ENCODE measurements at regions not wholly inside any gene's neighbourhood (a gene's known extent, or its start where the extent isn't known, plus 50 kb on each side); places are given as distances from the start of the nearest gene placed in this dataset.

DNA sequence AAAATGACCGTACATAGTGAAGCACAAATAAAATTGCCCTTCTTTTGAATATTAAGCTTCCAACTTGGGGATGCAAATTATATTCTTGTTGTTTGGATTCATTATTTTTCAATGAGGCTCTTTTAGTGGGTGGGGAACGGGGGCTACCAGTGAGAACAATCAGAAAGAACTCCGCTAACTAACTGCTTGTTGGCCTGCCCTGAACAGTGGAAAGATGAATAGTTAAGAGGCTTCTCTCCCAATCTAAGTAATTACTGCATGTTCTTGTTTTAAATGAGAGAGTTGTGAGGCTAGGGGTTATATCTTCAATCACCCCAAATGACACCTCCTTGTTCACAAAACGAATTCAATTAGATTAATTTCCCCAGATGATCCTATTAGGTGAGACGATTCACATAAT, 322.0 kb downstream of the FAT3 start:
- TF ChIP-seq, protein P1, sequence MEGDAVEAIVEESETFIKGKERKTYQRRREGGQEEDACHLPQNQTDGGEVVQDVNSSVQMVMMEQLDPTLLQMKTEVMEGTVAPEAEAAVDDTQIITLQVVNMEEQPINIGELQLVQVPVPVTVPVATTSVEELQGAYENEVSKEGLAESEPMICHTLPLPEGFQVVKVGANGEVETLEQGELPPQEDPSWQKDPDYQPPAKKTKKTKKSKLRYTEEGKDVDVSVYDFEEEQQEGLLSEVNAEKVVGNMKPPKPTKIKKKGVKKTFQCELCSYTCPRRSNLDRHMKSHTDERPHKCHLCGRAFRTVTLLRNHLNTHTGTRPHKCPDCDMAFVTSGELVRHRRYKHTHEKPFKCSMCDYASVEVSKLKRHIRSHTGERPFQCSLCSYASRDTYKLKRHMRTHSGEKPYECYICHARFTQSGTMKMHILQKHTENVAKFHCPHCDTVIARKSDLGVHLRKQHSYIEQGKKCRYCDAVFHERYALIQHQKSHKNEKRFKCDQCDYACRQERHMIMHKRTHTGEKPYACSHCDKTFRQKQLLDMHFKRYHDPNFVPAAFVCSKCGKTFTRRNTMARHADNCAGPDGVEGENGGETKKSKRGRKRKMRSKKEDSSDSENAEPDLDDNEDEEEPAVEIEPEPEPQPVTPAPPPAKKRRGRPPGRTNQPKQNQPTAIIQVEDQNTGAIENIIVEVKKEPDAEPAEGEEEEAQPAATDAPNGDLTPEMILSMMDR (IDR thresholded peaks at IDR 0.05) = no peak
- TF ChIP-seq POLR2A (IDR thresholded peaks at IDR 0.05) (no peak), POLR2AphosphoS5 (IDR thresholded peaks at IDR 0.05) (no peak)

Measured in stomach (tissue), 4 donors.